HG03469 (cell line): ENCODE measurements at regions not wholly inside any gene's neighbourhood (a gene's known extent, or its start where the extent isn't known, plus 50 kb on each side); places are given as distances from the start of the nearest gene placed in this dataset.

Source experiments
- ATAC-seq: cut with Tn5 transposase; IDR thresholded peaks from one replicate; pipeline ENCODE4 v1.9.1; 2021; ENCODE audit warnings: mild to moderate bottlenecking, moderate library complexity, moderate number of reproducible peaks; ENCODE audit not compliant: unreplicated experiment

GRCh38 chr2:35391736-35392442 lies 963.7 kb upstream of the CRIM1 start:
- ATAC-seq = no peak

GRCh38 chr2:35378791-35379190 lies 976.8 kb upstream of the CRIM1 start:
- no peak for ATAC-seq

GRCh38 chr2:35374845-35375244 lies 980.7 kb upstream of the CRIM1 start:
- no peak for ATAC-seq

DNA sequence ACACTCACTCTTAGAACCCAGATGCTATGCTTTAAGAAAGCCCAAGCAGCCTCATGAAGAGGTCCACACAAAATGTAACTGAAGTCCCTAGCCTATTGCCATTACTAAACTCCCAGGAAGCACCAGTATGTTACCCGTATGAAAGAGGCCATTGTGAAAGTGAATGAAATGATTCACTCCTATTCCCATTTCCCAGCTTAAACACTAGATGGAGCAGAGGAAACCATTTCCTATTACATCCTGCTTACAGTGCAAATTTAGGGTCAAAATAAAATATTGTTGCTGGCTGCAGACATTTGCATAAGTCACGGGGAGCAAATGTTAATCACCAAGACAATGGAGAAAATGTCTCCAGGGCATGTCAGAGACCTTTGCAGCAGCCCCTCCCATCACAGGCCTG lies 989.7 kb upstream of the CRIM1 start:
- no peak for ATAC-seq

DNA sequence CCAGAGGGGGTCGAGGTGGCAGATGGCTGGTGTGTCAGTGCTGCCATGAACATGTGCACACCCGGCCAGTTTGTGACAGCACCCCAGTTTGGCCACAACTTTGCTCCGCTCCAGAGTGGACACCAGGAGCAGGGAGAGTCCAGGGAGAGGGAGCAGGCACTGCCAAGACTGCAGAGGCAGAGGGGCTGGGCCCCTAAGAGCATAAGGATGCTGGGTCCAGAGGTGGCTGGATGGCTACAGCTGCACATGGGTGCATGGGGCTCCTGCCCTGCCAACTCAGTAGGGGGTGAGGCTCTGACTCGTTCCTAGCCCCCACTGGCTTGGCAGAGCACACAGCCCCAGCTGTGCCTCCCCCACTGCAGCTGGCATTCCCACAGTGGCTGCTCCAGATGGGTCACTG lies 999.2 kb upstream of the CRIM1 start:
- ATAC-seq = no peak

DNA sequence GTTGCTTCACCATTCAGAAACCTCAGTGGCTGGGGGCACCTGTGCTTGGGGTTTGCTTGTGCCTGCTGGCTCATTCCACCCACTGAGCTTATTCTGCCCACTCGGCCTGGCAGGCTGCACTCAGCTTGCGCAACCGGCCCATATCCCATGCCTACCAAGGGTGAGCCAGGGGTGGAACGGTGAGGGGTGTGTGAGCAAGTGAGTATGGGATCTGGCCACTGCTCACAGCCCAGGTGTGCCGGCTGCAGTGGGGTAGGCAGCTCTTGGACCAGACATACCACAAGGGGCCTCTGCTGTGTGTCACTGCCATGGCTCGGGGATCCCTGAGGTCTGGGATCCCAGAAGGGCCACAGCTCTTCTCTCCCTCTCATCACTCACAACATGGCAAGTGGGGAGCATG lies 1000.5 kb upstream of the CRIM1 start:
- ATAC-seq = no peak

- ATAC-seq = no peak
Observed at GRCh38 chr2:35347561-35347960, 1008.0 kb upstream of the CRIM1 start.

DNA sequence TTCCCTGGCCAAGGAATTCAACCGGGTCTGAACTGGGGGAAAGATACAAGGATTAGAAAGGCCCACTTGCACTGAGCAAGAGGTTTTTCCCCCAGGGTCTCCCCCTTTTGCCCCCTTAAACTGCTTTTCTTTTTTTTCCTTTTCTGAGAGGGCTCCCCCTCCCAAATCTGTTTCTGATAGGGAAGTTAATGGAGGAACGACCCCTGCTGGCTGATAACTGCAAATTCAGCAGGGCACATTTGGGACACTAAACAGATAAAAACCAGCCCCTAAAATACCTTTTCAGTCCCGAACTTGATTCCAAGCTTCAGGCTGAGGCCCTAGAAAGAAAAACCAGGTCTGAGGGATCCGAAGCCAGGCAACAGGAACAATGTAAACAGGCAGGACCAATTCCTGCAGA lies 1012.4 kb upstream of the CRIM1 start:
- ATAC-seq = no peak

DNA sequence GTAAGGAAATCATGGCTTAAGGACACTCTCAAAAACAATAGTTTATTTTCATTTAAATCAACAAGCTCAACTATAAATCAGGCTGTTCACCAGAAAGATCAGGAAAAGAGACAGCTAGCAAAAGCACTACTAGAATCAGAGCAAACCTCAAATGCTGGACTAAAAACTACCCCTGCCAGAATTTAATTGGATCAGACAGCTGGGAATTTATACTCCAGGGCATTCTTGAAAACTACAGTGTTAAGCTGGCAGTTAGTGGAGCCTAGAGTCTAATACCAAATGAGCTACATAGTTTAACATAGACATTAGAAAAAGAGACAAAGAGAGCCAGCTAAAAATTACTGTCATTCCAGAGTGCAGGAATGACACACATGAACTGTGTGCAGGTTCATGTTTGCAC lies 1016.4 kb upstream of the CRIM1 start:
- no peak for ATAC-seq

DNA sequence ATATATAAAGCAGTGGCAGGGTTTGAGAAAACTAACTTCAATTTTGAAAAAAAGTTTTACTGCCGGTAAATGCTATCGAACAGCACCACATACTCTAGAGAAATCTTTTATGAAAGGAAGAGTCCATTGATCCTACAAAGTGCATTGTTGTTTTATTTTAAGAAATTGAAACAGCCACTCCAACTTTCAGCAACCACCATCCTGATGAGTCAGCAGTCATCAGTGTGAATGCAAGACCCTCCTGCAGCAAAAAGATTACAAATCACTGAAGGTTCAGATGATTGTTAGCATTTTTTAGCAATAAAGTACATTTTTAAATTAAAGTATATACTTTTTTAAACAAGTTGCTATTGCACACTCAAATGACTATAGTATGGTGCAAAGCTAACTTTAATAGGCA lies 1017.7 kb upstream of the CRIM1 start:
- ATAC-seq = no peak

- no peak for ATAC-seq
Observed at GRCh38 chr2:35314049-35314448, 1041.5 kb upstream of the CRIM1 start.

DNA sequence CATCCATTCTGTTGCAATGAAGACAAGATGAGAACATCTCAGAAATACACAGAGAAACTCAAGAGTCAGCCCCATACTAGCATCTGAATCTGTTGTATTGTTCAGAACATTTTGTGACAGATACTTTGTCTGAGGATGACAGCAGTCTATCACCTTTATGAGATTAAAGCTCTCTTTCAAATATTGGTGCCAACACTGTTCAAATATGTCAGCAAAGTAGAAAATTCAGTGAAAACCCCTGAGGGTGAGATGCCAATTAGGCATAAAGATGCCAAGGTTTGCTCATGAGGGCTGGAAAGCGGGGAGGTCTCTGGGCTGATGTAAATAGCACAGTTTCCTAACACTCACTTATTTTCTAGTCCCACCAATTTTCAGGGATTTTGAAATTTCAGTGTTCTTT lies 1054.2 kb upstream of the CRIM1 start:
- ATAC-seq = no peak

- ATAC-seq = no peak
Observed at GRCh38 chr2:35298493-35298892, 1057.1 kb upstream of the CRIM1 start.

- no peak for ATAC-seq
Observed at GRCh38 chr2:35297403-35297802, 1058.2 kb upstream of the CRIM1 start.

GRCh38 chr2:35294636-35295263 lies 1060.8 kb upstream of the CRIM1 start:
- no peak for ATAC-seq

DNA sequence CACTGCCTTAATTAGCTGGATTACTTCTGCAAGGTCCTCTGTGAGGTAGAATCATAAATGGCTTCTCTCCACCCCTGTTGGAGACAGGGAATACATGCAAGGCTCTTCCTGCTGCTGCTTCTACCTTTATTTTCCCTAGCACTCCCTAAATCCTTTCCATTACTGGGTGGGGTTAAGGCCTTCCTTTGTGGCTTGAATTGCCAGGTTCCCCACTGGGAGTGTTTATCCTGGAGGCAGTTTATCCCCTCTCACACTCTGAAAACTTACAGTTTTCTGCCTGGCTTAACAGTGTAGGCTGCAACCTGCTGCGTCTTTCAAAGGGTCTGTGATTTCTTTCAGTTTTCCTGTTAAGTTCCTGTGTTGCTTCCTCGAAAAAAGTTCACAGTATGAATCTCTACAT lies 1062.3 kb upstream of the CRIM1 start:
- ATAC-seq = no peak

DNA sequence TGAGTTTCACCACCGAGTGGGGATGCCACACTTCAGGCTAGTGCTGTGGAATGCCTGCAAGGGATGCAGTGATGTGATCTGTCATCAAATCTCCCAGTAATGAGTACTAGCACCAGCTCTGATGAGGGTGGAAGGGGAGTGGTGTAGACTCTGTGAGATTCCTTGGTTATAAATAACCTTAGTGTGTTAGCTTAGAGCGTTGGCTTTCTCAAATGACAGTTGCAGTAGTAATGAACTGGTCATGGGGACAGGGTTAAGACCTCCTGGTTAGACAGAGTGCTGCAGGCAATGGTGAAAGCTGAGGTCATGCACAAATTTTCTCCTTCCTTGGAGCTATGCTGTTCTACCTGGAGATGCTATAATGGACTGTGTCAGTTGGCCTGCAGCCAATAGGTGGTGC lies 1063.4 kb upstream of the CRIM1 start:
- no peak for ATAC-seq

DNA sequence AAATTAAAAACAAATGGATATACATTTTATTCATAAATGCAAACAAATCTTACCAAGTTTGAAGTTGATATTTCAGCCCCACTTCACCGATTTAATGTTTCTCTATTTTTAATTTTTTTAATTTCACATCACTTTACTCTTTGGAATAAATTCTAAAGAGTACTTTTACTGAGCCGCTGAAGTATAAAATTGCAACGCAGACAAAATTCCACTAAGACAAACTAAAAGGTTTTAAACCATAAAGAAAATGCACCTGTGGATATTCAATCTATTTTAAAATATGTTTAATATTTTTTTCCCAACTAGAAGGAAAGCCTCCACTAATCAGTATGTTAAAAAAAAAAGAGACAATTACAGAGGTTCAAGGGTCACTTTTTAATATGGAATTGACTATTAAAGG lies 1073.9 kb upstream of the CRIM1 start:
- ATAC-seq = no peak

GRCh38 chr2:35255826-35256225 lies 1099.8 kb upstream of the CRIM1 start:
- no peak for ATAC-seq

DNA sequence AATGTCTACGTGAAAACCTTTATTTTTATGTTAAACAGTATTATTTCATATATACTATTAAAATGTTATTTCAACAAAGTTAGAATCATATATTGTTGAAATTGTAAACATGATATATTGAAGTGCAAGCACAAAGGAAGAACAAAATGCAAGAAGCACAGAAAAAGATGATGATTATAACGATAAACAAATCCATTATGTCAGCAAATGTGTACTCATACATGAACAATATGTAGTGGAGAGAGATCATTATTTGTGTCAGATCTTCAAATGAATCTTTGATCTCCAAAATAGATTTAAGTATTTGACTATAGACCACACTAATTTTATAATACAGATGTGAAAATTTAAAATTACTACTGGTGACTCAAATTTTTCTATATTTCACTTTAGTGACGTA lies 1104.4 kb upstream of the CRIM1 start:
- no peak for ATAC-seq

- no peak for ATAC-seq
Observed at GRCh38 chr2:35246702-35247101, 1108.9 kb upstream of the CRIM1 start.

GRCh38 chr2:35228584-35228983 lies 1127.0 kb upstream of the CRIM1 start:
- ATAC-seq = no peak

GRCh38 chr2:35220461-35220860 lies 1135.1 kb upstream of the CRIM1 start:
- ATAC-seq = no peak
